Nephron progenitor cell (in vitro differentiated cells): ENCODE measurements at regions not wholly inside any gene's neighbourhood (a gene's known extent, or its start where the extent isn't known, plus 50 kb on each side); places are given as distances from the start of the nearest gene placed in this dataset.

Source experiments
- DNase-seq: peaks from one replicate; pipeline ENCODE4 v3.0.0; 2021
- H3K27ac Mint-ChIP-seq: 2 replicates; pipeline ENCODE4 v1.8.0; 2021; ENCODE audit warnings: mild to moderate bottlenecking, moderate library complexity, mixed read lengths
- H3K27me3 Mint-ChIP-seq: 2 replicates; pipeline ENCODE4 v1.8.0; 2021; ENCODE audit warnings: mild to moderate bottlenecking, low read depth, mixed read lengths; ENCODE audit not compliant: poor library complexity
- H3K36me3 Mint-ChIP-seq: 2 replicates; pipeline ENCODE4 v1.8.0; 2021; ENCODE audit warnings: low read depth, mixed read lengths
- H3K4me1 Mint-ChIP-seq: 2 replicates; pipeline ENCODE4 v1.8.0; 2021; ENCODE audit warnings: mixed read lengths
- H3K4me3 Mint-ChIP-seq: 2 replicates; pipeline ENCODE4 v1.8.0; 2021; ENCODE audit warnings: mild to moderate bottlenecking, moderate library complexity, mixed read lengths
- H3K9me3 Mint-ChIP-seq: 2 replicates; pipeline ENCODE4 v1.8.0; 2021; ENCODE audit warnings: mild to moderate bottlenecking, moderate library complexity, mixed read lengths
- TF ChIP-seq, protein P1 (sequence below): fragments of 200-600 bp; sonication (generic); IDR thresholded peaks from 2 replicates; pipeline ENCODE4 v1.5.0; 2021; ENCODE audit warnings: antibody characterized with exemption

DNA sequence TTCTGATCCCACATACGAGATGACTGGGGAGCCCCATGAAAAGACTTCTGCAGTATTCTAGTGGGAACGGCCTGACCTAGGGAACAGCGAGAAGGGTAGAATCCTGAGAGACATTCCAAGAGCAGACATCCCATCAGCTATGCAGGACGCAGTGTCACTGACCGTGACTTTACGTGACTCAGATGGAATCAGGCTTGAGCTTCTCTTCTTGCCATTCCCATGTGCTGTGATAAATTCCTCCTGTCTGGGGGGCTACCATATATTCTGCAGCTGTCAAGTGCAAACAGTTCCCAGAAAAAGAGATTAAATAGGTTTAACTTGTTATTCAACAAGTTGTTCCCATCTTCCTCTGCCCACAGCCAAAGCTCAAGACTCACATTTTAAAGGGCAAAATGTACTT lies 73.1 kb upstream of the PDE1C start:
- no peaks in the 10 kb centered on the region for H3K4me1 Mint-ChIP-seq
- TF ChIP-seq, protein P1, sequence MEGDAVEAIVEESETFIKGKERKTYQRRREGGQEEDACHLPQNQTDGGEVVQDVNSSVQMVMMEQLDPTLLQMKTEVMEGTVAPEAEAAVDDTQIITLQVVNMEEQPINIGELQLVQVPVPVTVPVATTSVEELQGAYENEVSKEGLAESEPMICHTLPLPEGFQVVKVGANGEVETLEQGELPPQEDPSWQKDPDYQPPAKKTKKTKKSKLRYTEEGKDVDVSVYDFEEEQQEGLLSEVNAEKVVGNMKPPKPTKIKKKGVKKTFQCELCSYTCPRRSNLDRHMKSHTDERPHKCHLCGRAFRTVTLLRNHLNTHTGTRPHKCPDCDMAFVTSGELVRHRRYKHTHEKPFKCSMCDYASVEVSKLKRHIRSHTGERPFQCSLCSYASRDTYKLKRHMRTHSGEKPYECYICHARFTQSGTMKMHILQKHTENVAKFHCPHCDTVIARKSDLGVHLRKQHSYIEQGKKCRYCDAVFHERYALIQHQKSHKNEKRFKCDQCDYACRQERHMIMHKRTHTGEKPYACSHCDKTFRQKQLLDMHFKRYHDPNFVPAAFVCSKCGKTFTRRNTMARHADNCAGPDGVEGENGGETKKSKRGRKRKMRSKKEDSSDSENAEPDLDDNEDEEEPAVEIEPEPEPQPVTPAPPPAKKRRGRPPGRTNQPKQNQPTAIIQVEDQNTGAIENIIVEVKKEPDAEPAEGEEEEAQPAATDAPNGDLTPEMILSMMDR = no peak
- peaks cover 3% of the 10 kb centered on the region for H3K27me3 Mint-ChIP-seq
- H3K27ac Mint-ChIP-seq = no peak overlapping the region
- DNase-seq = no peak
- H3K36me3 Mint-ChIP-seq = no peaks in the 10 kb centered on the region
- no peak overlapping the region for H3K4me3 Mint-ChIP-seq
- peaks cover 4% of the 10 kb centered on the region for H3K9me3 Mint-ChIP-seq

- TF ChIP-seq, protein P1 = no peak
- no peak overlapping the region for H3K4me3 Mint-ChIP-seq
- no peak for DNase-seq
- H3K9me3 Mint-ChIP-seq = peaks cover 4% of the 10 kb centered on the region
- H3K4me1 Mint-ChIP-seq = no peaks in the 10 kb centered on the region
- H3K36me3 Mint-ChIP-seq = no peaks in the 10 kb centered on the region
- peaks cover 3% of the 10 kb centered on the region for H3K27me3 Mint-ChIP-seq
- H3K27ac Mint-ChIP-seq = no peak overlapping the region
Observed at GRCh38 chr7:32142649-32143048, 72.4 kb upstream of the PDE1C start.

GRCh38 chr7:32140210-32140939 lies 70.2 kb upstream of the PDE1C start:
- Mint-ChIP-seq H3K4me1 (no peaks in the 10 kb centered on the region), H3K9me3 (no peaks in the 10 kb centered on the region), H3K27ac (no peak overlapping the region), H3K4me3 (no peak overlapping the region), H3K36me3 (no peaks in the 10 kb centered on the region), H3K27me3 (peaks cover 13% of the 10 kb centered on the region)
- TF ChIP-seq, protein P1 = no peak
- no peak for DNase-seq

- TF ChIP-seq, protein P1 = no peak
- H3K4me3 Mint-ChIP-seq = no peak overlapping the region
- peaks cover 16% of the 10 kb centered on the region for H3K9me3 Mint-ChIP-seq
- no peaks in the 10 kb centered on the region for H3K4me1 Mint-ChIP-seq
- H3K27ac Mint-ChIP-seq = no peak overlapping the region
- H3K36me3 Mint-ChIP-seq = no peaks in the 10 kb centered on the region
- H3K27me3 Mint-ChIP-seq = peaks cover 20% of the 10 kb centered on the region
- no peak for DNase-seq
Observed at GRCh38 chr7:32137059-32137458, 66.9 kb upstream of the PDE1C start.

DNA sequence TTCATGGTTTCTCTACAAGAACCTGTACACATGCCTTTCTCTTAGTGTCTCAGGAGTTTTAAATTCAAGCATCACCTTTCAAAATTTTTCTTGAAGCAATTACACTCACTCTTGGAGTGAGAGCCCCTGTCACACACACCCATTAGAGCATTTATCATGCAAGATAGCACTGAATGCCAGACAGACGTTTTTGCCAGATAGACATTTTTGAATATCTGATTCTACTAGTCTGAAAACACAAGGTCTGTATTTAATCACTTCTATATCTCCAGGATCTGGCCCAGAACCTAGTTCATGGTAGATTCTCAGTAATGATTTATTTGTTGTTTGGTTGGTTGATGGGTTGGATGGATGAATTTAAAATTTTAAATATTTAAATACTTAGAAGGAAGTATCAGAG lies 60.9 kb upstream of the PDE1C start:
- H3K36me3 Mint-ChIP-seq = no peaks in the 10 kb centered on the region
- TF ChIP-seq, protein P1 = no peak
- peaks cover 16% of the 10 kb centered on the region for H3K9me3 Mint-ChIP-seq
- H3K27ac Mint-ChIP-seq = no peak overlapping the region
- peaks cover 10% of the 10 kb centered on the region for H3K27me3 Mint-ChIP-seq
- H3K4me3 Mint-ChIP-seq = no peak overlapping the region
- no peaks in the 10 kb centered on the region for H3K4me1 Mint-ChIP-seq
- no peak for DNase-seq

GRCh38 chr7:32126843-32127242 lies 56.6 kb upstream of the PDE1C start:
- H3K4me3 Mint-ChIP-seq = no peak overlapping the region
- H3K9me3 Mint-ChIP-seq = peaks cover 27% of the 10 kb centered on the region
- no peak overlapping the region for H3K27ac Mint-ChIP-seq
- H3K27me3 Mint-ChIP-seq = peaks cover 7% of the 10 kb centered on the region
- TF ChIP-seq, protein P1 = no peak
- H3K36me3 Mint-ChIP-seq = no peaks in the 10 kb centered on the region
- no peaks in the 10 kb centered on the region for H3K4me1 Mint-ChIP-seq
- no peak for DNase-seq
